MM.1S (cell line): ENCODE measurements at regions not wholly inside any gene's neighbourhood (a gene's known extent, or its start where the extent isn't known, plus 50 kb on each side); places are given as distances from the start of the nearest gene placed in this dataset.

Experiments
- EZH2 ChIP-seq: fragments of 300-600 bp; sonication (generic); optimal IDR thresholded peaks from 2 replicates; pipeline ENCODE3; 2017; ENCODE audit warnings: low read depth, mild to moderate bottlenecking, antibody characterized with exemption, low read length, mixed read lengths
- TF ChIP-seq, protein P1 (sequence below): fragments of 300-600 bp; sonication (generic); IDR thresholded peaks from 2 replicates; pipeline ENCODE4 v1.5.1; 2016; ENCODE audit warnings: antibody characterized with exemption, low read length, mixed read lengths

GRCh38 chr7:42730586-42730985 is 181.3 kb downstream of the C7orf25 start:
- TF ChIP-seq, protein P1, sequence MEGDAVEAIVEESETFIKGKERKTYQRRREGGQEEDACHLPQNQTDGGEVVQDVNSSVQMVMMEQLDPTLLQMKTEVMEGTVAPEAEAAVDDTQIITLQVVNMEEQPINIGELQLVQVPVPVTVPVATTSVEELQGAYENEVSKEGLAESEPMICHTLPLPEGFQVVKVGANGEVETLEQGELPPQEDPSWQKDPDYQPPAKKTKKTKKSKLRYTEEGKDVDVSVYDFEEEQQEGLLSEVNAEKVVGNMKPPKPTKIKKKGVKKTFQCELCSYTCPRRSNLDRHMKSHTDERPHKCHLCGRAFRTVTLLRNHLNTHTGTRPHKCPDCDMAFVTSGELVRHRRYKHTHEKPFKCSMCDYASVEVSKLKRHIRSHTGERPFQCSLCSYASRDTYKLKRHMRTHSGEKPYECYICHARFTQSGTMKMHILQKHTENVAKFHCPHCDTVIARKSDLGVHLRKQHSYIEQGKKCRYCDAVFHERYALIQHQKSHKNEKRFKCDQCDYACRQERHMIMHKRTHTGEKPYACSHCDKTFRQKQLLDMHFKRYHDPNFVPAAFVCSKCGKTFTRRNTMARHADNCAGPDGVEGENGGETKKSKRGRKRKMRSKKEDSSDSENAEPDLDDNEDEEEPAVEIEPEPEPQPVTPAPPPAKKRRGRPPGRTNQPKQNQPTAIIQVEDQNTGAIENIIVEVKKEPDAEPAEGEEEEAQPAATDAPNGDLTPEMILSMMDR, result no peak
- no peak for TF ChIP-seq EZH2
